ENCODE measurements at regions not wholly inside any gene's neighbourhood (a gene's known extent, or its start where the extent isn't known, plus 50 kb on each side); places are given as distances from the start of the nearest gene placed in this dataset.

GRCh38 chr5:67934976-67935375 is 280.6 kb upstream of the PIK3R1 start:
- TF ChIP-seq CTCF (IDR thresholded peaks at IDR 0.05) (no peak), CEBPB (IDR thresholded peaks at IDR 0.05) (no peak), RNF2 (IDR thresholded peaks at IDR 0.05; ENCODE audit: borderline replicate concordance, low read depth) (no peak), PBX3 (IDR thresholded peaks at IDR 0.05) (no peak), REST (IDR thresholded peaks at IDR 0.05) (no peak), HDAC2 (IDR thresholded peaks at IDR 0.05) (no peak), ATOH8 (CRISPR knock-in tag; IDR thresholded peaks at IDR 0.05; ENCODE audit: low read depth) (no peak), RFX5 (IDR thresholded peaks at IDR 0.05) (no peak), KDM5A (IDR thresholded peaks at IDR 0.05) (no peak), MAFK (IDR thresholded peaks at IDR 0.05; ENCODE audit: partially characterized antibody) (no peak), GATA3 (IDR thresholded peaks at IDR 0.05; ENCODE audit: borderline replicate concordance) (no peak)
